ENCODE measurements at regions not wholly inside any gene's neighbourhood (a gene's known extent, or its start where the extent isn't known, plus 50 kb on each side); places are given as distances from the start of the nearest gene placed in this dataset.
"Not testable (repeated sequence)": the region's sequence is repeated elsewhere in the genome, so short reads cannot be mapped to it uniquely, and the experiment has no call there.

GRCh38 chr2:106261871-106262321 is 67.8 kb upstream of the UXS1 start:
- Mint-ChIP-seq H3K9me3 (no peaks in the 10 kb centered on the region), H3K4me3 (no peak overlapping the region; a peak in 1 of 5 replicates), H3K36me3 (ENCODE audit: insufficient read depth in 1 of 3, low read depth in 3 of 3) (no peaks in the 10 kb centered on the region; a peak in 1 of 7 replicates), H3K27ac (no peak overlapping the region), H3K4me1 (peaks cover 5% of the 10 kb centered on the region in 2 experiments; a peak in 1 of 4 replicates), H3K27me3 (ENCODE audit: low read depth) (peaks cover 2% of the 10 kb centered on the region; the same call in 1 of the 2 replicates)
- Histone ChIP-seq H3K79me1 (ENCODE audit: insufficient read depth, low read depth, low read length, poor library complexity, severe bottlenecking) (no peaks in the 10 kb centered on the region), H2BK12ac (ENCODE audit: insufficient read length, low read depth, low read length) (no peak overlapping the region), H2BK120ac (ENCODE audit: low read depth, low read length, poor library complexity, severe bottlenecking) (no peak overlapping the region), H3K27ac (ENCODE audit: insufficient read length, low read depth, low read length) (no peak overlapping the region), H2BK15ac (ENCODE audit: low read depth, low read length) (no peak overlapping the region), H3K4ac (ENCODE audit: low read depth, low read length) (no peak overlapping the region), H2BK5ac (ENCODE audit: insufficient read length, low read length) (no peak overlapping the region), H3K56ac (ENCODE audit: insufficient read length, low read depth, low read length) (no peak overlapping the region), H4K20me1 (ENCODE audit: control insufficient read depth, insufficient read depth, insufficient read length) (no peaks in the 10 kb centered on the region), H4K91ac (ENCODE audit: insufficient read length, low read depth, low read length) (no peak overlapping the region), H2AK5ac (ENCODE audit: insufficient read length, low read length) (no peak overlapping the region), H3K18ac (ENCODE audit: insufficient read length, low read depth, low read length) (no peak overlapping the region), H3T11ph (ENCODE audit: low read length) (no peak overlapping the region), H3K9me3 (ENCODE audit: control insufficient read depth, low read depth, low read length) (no peaks in the 10 kb centered on the region), H3K4me1 (ENCODE audit: insufficient read depth, low read length) (no peaks in the 10 kb centered on the region), H3K14ac (ENCODE audit: insufficient read depth, low read length) (no peak overlapping the region), H3K27me3 (ENCODE audit: insufficient read depth, low read length) (no peaks in the 10 kb centered on the region), H2BK20ac (ENCODE audit: low read depth, low read length, poor library complexity, severe bottlenecking) (no peak overlapping the region), H4K5ac (ENCODE audit: insufficient read length, low read depth, low read length) (no peak overlapping the region), H4K8ac (replicated peaks; ENCODE audit: insufficient read length, low read depth, low read length) (no peak overlapping the region), H3K23me2 (ENCODE audit: insufficient read length, low read depth, low read length, poor library complexity, severe bottlenecking) (no peaks in the 10 kb centered on the region), H3K23ac (ENCODE audit: insufficient read length, low read depth, low read length) (no peak overlapping the region), H3K9ac (ENCODE audit: extremely low read depth, insufficient read length, low read length) (no peak overlapping the region), H3K79me2 (ENCODE audit: insufficient read depth, low read length) (no peaks in the 10 kb centered on the region), H3K4me2 (ENCODE audit: insufficient read depth, insufficient read length, low read length) (no peak overlapping the region), H2AFZ (ENCODE audit: low read length) (no peak overlapping the region)
- TF ChIP-seq, protein P1, sequence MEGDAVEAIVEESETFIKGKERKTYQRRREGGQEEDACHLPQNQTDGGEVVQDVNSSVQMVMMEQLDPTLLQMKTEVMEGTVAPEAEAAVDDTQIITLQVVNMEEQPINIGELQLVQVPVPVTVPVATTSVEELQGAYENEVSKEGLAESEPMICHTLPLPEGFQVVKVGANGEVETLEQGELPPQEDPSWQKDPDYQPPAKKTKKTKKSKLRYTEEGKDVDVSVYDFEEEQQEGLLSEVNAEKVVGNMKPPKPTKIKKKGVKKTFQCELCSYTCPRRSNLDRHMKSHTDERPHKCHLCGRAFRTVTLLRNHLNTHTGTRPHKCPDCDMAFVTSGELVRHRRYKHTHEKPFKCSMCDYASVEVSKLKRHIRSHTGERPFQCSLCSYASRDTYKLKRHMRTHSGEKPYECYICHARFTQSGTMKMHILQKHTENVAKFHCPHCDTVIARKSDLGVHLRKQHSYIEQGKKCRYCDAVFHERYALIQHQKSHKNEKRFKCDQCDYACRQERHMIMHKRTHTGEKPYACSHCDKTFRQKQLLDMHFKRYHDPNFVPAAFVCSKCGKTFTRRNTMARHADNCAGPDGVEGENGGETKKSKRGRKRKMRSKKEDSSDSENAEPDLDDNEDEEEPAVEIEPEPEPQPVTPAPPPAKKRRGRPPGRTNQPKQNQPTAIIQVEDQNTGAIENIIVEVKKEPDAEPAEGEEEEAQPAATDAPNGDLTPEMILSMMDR (conservative IDR thresholded peaks at IDR 0.05): no peak
- no peak for DNase-seq
- no CpG with 5 or more reads among the region's 6 CpGs for WGBS (ENCODE audit: extremely low coverage, insufficient read length, low lambda C conversion rate)

DNA sequence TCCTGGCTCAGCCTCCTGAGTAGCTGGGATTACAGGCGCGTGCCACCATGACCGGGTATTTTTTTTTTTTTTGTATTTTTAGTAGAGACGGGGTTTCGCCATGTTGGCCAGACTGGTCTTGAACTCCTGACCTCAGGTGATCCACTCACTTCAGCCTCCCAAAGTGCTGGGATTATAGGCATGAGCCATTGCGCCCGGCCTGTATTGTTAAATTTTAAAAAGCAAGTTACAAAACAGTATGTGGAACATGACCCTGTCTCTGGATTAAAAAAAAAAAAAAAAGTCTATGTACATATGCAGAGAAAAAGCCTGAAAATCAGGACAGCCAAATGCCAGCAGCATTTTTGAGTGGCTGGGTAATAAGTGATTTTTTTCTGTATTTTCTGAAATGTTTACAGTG is 64.8 kb upstream of the UXS1 start:
- not testable (repeated sequence) for H2BK5ac ChIP-seq (ENCODE audit: insufficient read length, low read length); H3K23ac ChIP-seq (ENCODE audit: insufficient read length, low read depth, low read length); H3K79me2 ChIP-seq (ENCODE audit: insufficient read depth, low read length); H3K9me3 ChIP-seq (ENCODE audit: control insufficient read depth, low read depth, low read length); H2BK120ac ChIP-seq (ENCODE audit: low read depth, low read length, poor library complexity, severe bottlenecking); H3K4me2 ChIP-seq (ENCODE audit: insufficient read depth, insufficient read length, low read length); H3K27ac Mint-ChIP-seq; H3K27me3 ChIP-seq (ENCODE audit: insufficient read depth, low read length); H4K8ac ChIP-seq (replicated peaks; ENCODE audit: insufficient read length, low read depth, low read length); H3K27ac ChIP-seq (ENCODE audit: insufficient read length, low read depth, low read length); H4K91ac ChIP-seq (ENCODE audit: insufficient read length, low read depth, low read length); H3K9ac ChIP-seq (ENCODE audit: extremely low read depth, insufficient read length, low read length); H2BK20ac ChIP-seq (ENCODE audit: low read depth, low read length, poor library complexity, severe bottlenecking); H2BK12ac ChIP-seq (ENCODE audit: insufficient read length, low read depth, low read length); H3K4me1 Mint-ChIP-seq; H4K5ac ChIP-seq (ENCODE audit: insufficient read length, low read depth, low read length); H4K20me1 ChIP-seq (ENCODE audit: control insufficient read depth, insufficient read depth, insufficient read length); H3K23me2 ChIP-seq (ENCODE audit: insufficient read length, low read depth, low read length, poor library complexity, severe bottlenecking); DNase-seq; H2AK5ac ChIP-seq (ENCODE audit: insufficient read length, low read length); H3K4me1 ChIP-seq (ENCODE audit: insufficient read depth, low read length); H3K79me1 ChIP-seq (ENCODE audit: insufficient read depth, low read depth, low read length, poor library complexity, severe bottlenecking); H3T11ph ChIP-seq (ENCODE audit: low read length); H3K36me3 Mint-ChIP-seq (ENCODE audit: insufficient read depth in 1 of 3, low read depth in 3 of 3); H3K9me3 Mint-ChIP-seq; H3K4me3 Mint-ChIP-seq; H3K4ac ChIP-seq (ENCODE audit: low read depth, low read length); H3K56ac ChIP-seq (ENCODE audit: insufficient read length, low read depth, low read length); H2BK15ac ChIP-seq (ENCODE audit: low read depth, low read length); H3K18ac ChIP-seq (ENCODE audit: insufficient read length, low read depth, low read length); H2AFZ ChIP-seq (ENCODE audit: low read length); H3K27me3 Mint-ChIP-seq (ENCODE audit: low read depth); H3K14ac ChIP-seq (ENCODE audit: insufficient read depth, low read length)
- WGBS (ENCODE audit: extremely low coverage, insufficient read length, low lambda C conversion rate): no CpG with 5 or more reads among the region's 7 CpGs

Measured in H9 (cell line).